Choroid plexus epithelial cell (primary cell): ENCODE measurements at regions not wholly inside any gene's neighbourhood (a gene's known extent, or its start where the extent isn't known, plus 50 kb on each side); places are given as distances from the start of the nearest gene placed in this dataset.
A peak's percentile ranks its signal among the peaks of the same experiment; 100 is the strongest.

Experiments used
- DNase-seq: peaks from one replicate; pipeline ENCODE4 v3.0.0-alpha.2; 2010; ENCODE audit warnings: low read depth
- H3K4me3 ChIP-seq: 2 replicates; pipeline ENCODE4 v1.5.1; 2011; ENCODE audit warnings: low read depth, mild to moderate bottlenecking, control low read depth, low read length, moderate library complexity
- CTCF ChIP-seq: conservative IDR thresholded peaks from 2 replicates; pipeline ENCODE4 v1.5.1; 2011; ENCODE audit warnings: low read depth, mild to moderate bottlenecking, control low read depth, inconsistent platforms, low read length, moderate library complexity

- TF ChIP-seq CTCF = no peak
- no peak for DNase-seq
- H3K4me3 ChIP-seq = no peak overlapping the region
Observed at GRCh38 chr12:107558141-107558815, 127.3 kb upstream of the PWP1 start.

DNA sequence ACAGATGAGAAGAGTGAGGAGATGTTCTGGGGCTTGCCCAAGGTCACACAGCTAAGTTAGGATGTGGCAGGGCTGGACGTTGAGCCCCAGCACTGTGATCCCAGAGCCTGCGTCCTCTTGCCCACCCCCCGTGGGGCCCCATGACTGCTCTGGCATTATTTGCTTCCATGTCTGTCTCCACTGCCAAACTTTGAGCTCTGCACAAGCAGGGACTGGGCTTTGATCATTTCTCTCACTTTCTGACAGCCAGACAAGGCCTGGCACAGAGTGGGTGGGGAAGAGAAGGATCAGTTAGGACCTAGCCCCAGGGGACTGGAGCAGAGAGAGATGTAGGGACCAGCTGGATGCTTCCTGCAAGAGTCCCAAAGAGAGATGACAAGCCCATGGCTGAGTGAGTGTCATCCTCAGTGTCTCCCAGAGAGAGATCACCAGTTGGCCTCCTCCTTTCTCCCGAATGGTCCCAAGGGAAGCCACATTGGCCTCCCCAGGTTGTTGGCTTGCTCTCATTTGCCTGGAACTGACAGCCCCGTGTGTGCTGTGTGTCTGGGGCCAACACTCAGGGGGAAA, 126.7 kb upstream of the PWP1 start:
- no peak for TF ChIP-seq CTCF
- DNase-seq = no peak
- H3K4me3 ChIP-seq = no peak overlapping the region

DNA sequence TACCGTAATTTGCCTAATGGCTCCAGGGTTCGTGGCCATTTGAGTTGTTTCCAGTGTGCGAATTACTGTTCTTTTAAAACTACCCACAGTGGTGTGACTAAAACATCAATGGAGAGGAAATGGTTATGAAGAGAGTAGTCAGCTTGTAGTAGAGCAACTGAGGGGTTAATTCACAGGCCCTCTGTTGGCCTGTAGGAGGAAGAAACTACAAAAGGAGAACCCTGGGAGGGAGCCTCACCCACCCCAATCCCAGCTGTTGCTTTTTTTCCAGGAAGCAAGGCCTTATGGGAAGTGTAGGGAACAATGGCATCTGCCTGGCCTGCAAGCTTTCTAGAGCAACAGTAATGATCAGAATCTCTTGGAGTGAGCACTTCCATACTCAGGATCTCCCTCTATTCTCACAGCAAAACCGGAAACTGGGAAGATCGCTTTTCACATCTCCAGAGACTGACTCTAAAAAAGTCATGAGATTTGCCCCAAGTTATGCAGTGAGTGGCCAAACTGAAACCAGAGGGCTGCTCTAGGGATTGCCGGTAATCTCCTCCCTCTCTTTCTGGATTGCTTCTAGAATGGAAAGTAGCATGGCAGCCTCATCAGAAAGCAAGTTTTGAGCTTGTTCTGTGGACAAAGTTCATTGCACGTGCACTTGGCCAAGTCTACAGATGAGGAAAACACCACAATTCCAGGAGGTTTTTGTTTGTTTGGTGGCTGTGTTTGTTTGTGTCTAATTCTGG, 125.3 kb upstream of the PWP1 start:
- no peak for TF ChIP-seq CTCF
- no peak for DNase-seq
- no peak overlapping the region for H3K4me3 ChIP-seq

DNA sequence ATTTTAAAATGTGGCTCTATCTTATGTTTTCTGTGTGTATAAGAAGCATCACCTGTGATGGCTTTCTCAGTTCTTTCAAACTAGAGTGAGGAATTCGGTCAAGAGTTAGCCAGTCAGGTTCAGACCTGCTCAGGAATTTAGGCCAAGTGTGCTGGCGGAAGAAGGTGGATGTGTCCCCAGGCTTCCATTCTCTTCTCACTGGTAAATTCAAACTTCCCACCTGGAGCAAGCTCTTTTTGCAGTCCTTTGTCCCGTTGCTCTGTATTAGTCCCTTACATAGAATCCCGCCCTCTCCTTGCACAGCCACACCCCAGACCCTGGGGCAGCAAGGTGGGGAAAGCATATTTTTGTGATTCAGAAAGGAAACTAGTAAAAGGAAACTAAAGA, 124.7 kb upstream of the PWP1 start:
- DNase-seq = no peak
- no peak overlapping the region for H3K4me3 ChIP-seq
- no peak for TF ChIP-seq CTCF

- peak; percentile 72 for DNase-seq
- peak; percentile 83 for TF ChIP-seq CTCF
Observed at GRCh38 chr12:107564946-107565345, 120.7 kb upstream of the PWP1 start.

GRCh38 chr12:107565551-107565950, 120.0 kb upstream of the PWP1 start:
- no peak for DNase-seq
- H3K4me3 ChIP-seq = no peak overlapping the region
- no peak for TF ChIP-seq CTCF

More at GRCh38 chr12:107564946-107565345, 120.7 kb upstream of the PWP1 start:
- H3K4me3 ChIP-seq = no peak overlapping the region
